ENCODE measurements at regions not wholly inside any gene's neighbourhood (a gene's known extent, or its start where the extent isn't known, plus 50 kb on each side); places are given as distances from the start of the nearest gene placed in this dataset.

DNA sequence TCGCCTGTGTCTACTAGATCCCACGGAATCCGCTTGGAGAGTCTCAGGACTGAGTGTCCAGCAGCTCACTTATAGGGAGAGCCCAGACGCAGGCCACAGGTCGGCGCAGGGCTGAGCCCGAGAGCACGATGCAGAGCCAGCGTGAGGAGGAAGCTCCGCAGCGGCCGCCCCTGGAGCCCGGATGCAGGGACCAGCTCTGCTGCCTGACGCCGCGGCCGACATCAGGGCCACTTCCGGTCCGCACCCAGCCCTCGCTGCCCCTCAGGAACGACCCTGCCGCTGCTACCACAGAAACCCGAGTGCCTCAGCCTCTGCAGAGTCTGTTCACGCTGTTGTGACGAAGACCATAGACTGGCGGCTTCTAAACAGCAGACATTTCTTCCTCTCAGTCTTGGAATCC, 275.8 kb upstream of the PPP2R2D start:
- H3K36me3 ChIP-seq (ENCODE audit: control insufficient read depth, insufficient read depth, low read length) = no peaks in the 10 kb centered on the region
- no peaks in the 10 kb centered on the region for H3K27me3 ChIP-seq (ENCODE audit: control insufficient read depth, insufficient read depth, low read length)
- DNase-seq (ENCODE audit: low read depth) = no peak
- POLR2A ChIA-PET = no interaction called here
- CTCF ChIA-PET = no interaction called here
- TF ChIP-seq, protein P1, sequence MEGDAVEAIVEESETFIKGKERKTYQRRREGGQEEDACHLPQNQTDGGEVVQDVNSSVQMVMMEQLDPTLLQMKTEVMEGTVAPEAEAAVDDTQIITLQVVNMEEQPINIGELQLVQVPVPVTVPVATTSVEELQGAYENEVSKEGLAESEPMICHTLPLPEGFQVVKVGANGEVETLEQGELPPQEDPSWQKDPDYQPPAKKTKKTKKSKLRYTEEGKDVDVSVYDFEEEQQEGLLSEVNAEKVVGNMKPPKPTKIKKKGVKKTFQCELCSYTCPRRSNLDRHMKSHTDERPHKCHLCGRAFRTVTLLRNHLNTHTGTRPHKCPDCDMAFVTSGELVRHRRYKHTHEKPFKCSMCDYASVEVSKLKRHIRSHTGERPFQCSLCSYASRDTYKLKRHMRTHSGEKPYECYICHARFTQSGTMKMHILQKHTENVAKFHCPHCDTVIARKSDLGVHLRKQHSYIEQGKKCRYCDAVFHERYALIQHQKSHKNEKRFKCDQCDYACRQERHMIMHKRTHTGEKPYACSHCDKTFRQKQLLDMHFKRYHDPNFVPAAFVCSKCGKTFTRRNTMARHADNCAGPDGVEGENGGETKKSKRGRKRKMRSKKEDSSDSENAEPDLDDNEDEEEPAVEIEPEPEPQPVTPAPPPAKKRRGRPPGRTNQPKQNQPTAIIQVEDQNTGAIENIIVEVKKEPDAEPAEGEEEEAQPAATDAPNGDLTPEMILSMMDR (IDR thresholded peaks at IDR 0.05; ENCODE audit: insufficient read depth, low read depth, low read length) = no peak
- H3K4me3 ChIP-seq (ENCODE audit: low read depth, low read length) = no peak overlapping the region

GRCh38 chr10:131626274-131626673, 274.5 kb upstream of the PPP2R2D start:
- TF ChIP-seq, protein P1 (IDR thresholded peaks at IDR 0.05; ENCODE audit: insufficient read depth, low read depth, low read length) = no peak
- H3K27me3 ChIP-seq (ENCODE audit: control insufficient read depth, insufficient read depth, low read length) = no peaks in the 10 kb centered on the region
- CTCF ChIA-PET = no interaction called here
- no peak overlapping the region for H3K4me3 ChIP-seq (ENCODE audit: low read depth, low read length)
- no peak for DNase-seq (ENCODE audit: low read depth)
- no peaks in the 10 kb centered on the region for H3K36me3 ChIP-seq (ENCODE audit: control insufficient read depth, insufficient read depth, low read length)
- POLR2A ChIA-PET = no interaction called here

GRCh38 chr10:131629026-131629770, 271.6 kb upstream of the PPP2R2D start:
- ChIA-PET CTCF (no interaction called here), POLR2A (no interaction called here)
- DNase-seq (ENCODE audit: low read depth) = no peak
- Histone ChIP-seq H3K36me3 (ENCODE audit: control insufficient read depth, insufficient read depth, low read length) (no peaks in the 10 kb centered on the region), H3K4me3 (ENCODE audit: low read depth, low read length) (no peak overlapping the region), H3K27me3 (ENCODE audit: control insufficient read depth, insufficient read depth, low read length) (no peaks in the 10 kb centered on the region)
- TF ChIP-seq, protein P1 (IDR thresholded peaks at IDR 0.05; ENCODE audit: insufficient read depth, low read depth, low read length) = no peak

- DNase-seq (ENCODE audit: low read depth) = no peak
- ChIA-PET POLR2A (no interaction called here), CTCF (interaction anchor here (1.1 kb wide), 1 partner anchor 8 kb away, joined by 3 read pairs; no protein-coding TSS in a partner anchor)
- Histone ChIP-seq H3K27me3 (ENCODE audit: control insufficient read depth, insufficient read depth, low read length) (no peaks in the 10 kb centered on the region), H3K4me3 (ENCODE audit: low read depth, low read length) (no peak overlapping the region), H3K36me3 (ENCODE audit: control insufficient read depth, insufficient read depth, low read length) (no peaks in the 10 kb centered on the region)
- TF ChIP-seq, protein P1 (IDR thresholded peaks at IDR 0.05; ENCODE audit: insufficient read depth, low read depth, low read length) = no peak
Measured at GRCh38 chr10:131630772-131631258, 270.0 kb upstream of the PPP2R2D start.

- Histone ChIP-seq H3K4me3 (ENCODE audit: low read depth, low read length) (no peak overlapping the region), H3K27me3 (ENCODE audit: control insufficient read depth, insufficient read depth, low read length) (no peaks in the 10 kb centered on the region), H3K36me3 (ENCODE audit: control insufficient read depth, insufficient read depth, low read length) (no peaks in the 10 kb centered on the region)
- POLR2A ChIA-PET = no interaction called here
- TF ChIP-seq, protein P1 (IDR thresholded peaks at IDR 0.05; ENCODE audit: insufficient read depth, low read depth, low read length) = no peak
- no peak for DNase-seq (ENCODE audit: low read depth)
- CTCF ChIA-PET = interaction anchor here (1.1 kb wide), 1 partner anchor 9 kb away, joined by 3 read pairs; no protein-coding TSS in a partner anchor
Measured at GRCh38 chr10:131631619-131632018, 269.2 kb upstream of the PPP2R2D start.
